Stimulated activated CD8-positive, alpha-beta memory T cell treated with anti-CD3 and anti-CD28 coated beads, Interleukin-12 subunit alpha, Interleukin-12 subunit beta, amount 100 ng/mL, for 4 hours (primary cell): ENCODE measurements at regions not wholly inside any gene's neighbourhood (a gene's known extent, or its start where the extent isn't known, plus 50 kb on each side); places are given as distances from the start of the nearest gene placed in this dataset.
"Not testable (repeated sequence)": the region's sequence is repeated elsewhere in the genome, so short reads cannot be mapped to it uniquely, and the experiment has no call there.

Experiments
- DNase-seq: peaks from one replicate; pipeline ENCODE4 v3.0.0-alpha.2; 2020; ENCODE audit warnings: low read depth

GRCh38 chr5:126677121-126677520, 76.4 kb downstream of the PHAX start:
- no peak for DNase-seq

- DNase-seq = no peak
Observed at GRCh38 chr5:126680191-126680817, 79.6 kb downstream of the PHAX start.

- not testable (repeated sequence) for DNase-seq
Observed at GRCh38 chr5:126681314-126681713, 80.6 kb downstream of the PHAX start.

- no peak for DNase-seq
Observed at GRCh38 chr5:126681970-126682369, 81.2 kb downstream of the PHAX start.

- no peak for DNase-seq
Observed at GRCh38 chr5:126682856-126683255, 82.1 kb downstream of the PHAX start.

GRCh38 chr5:126683912-126684311, 83.2 kb downstream of the PHAX start:
- no peak for DNase-seq

- peak; percentile 30 for DNase-seq
Observed at GRCh38 chr5:126684656-126685442, 84.1 kb downstream of the PHAX start.

- no peak for DNase-seq
Observed at GRCh38 chr5:126686451-126687126, 85.8 kb downstream of the PHAX start.

- no peak for DNase-seq
Observed at GRCh38 chr5:126692971-126693370, 84.0 kb upstream of the LMNB1 start.

GRCh38 chr5:126693806-126694205, 83.1 kb upstream of the LMNB1 start:
- no peak for DNase-seq

- no peak for DNase-seq
Observed at GRCh38 chr5:126694403-126694802, 82.5 kb upstream of the LMNB1 start.

GRCh38 chr5:126695091-126695490, 81.8 kb upstream of the LMNB1 start:
- no peak for DNase-seq

- no peak for DNase-seq
Observed at GRCh38 chr5:126707080-126707479, 69.9 kb upstream of the LMNB1 start.

- no peak for DNase-seq
Observed at GRCh38 chr5:126715765-126716164, 61.2 kb upstream of the LMNB1 start.

GRCh38 chr5:126716861-126717260, 60.1 kb upstream of the LMNB1 start:
- no peak for DNase-seq

GRCh38 chr5:126718236-126718868, 58.6 kb upstream of the LMNB1 start:
- DNase-seq = no peak

GRCh38 chr5:126720369-126720768, 56.6 kb upstream of the LMNB1 start:
- DNase-seq = no peak

- no peak for DNase-seq
Observed at GRCh38 chr5:126723643-126724042, 53.3 kb upstream of the LMNB1 start.
